Suprapubic skin (tissue), 4 donors: ENCODE measurements at regions not wholly inside any gene's neighbourhood (a gene's known extent, or its start where the extent isn't known, plus 50 kb on each side); places are given as distances from the start of the nearest gene placed in this dataset.

Experiments
- CTCF ChIP-seq, 2 donors: fragments of 200-600 bp in 1 of 2; fragments of 450-650 bp in 1 of 2; sonication (generic) in 1 of 2; IDR thresholded peaks; one replicate each; pipeline ENCODE4 v1.5.1; 2016 to 2019; ENCODE audit warnings: antibody characterized with exemption in 2 of 2, mild to moderate bottlenecking in 1 of 2, moderate library complexity in 1 of 2
- EP300 ChIP-seq: sonication (generic); formaldehyde crosslinking; IDR thresholded peaks from one replicate; pipeline ENCODE4 v1.6.1; 2017; ENCODE audit warnings: antibody characterized with exemption
- POLR2A ChIP-seq, 2 donors: fragments of 450-650 bp; IDR thresholded peaks; one replicate each; pipeline ENCODE4 v1.6.1; 2017; ENCODE audit warnings: antibody characterized with exemption in 2 of 2, mild to moderate bottlenecking in 2 of 2, moderate library complexity in 2 of 2
- POLR2AphosphoS5 ChIP-seq, 3 donors: sonication (generic); formaldehyde crosslinking; IDR thresholded peaks; one replicate each; pipeline ENCODE4 v1.6.1; 2017; ENCODE audit warnings: antibody characterized with exemption in 3 of 3

- no peak for TF ChIP-seq CTCF (IDR thresholded peaks at IDR 0.05)
- TF ChIP-seq POLR2AphosphoS5 (IDR thresholded peaks at IDR 0.05) = no peak
- no peak for TF ChIP-seq POLR2A (IDR thresholded peaks at IDR 0.05)
- TF ChIP-seq EP300 = no peak
Measured at GRCh38 chr13:99873832-99874430, 97.6 kb downstream of the ZIC5 start.
